Stimulated activated CD4-positive, alpha-beta T cell treated with anti-CD3 and anti-CD28 coated beads, Interleukin-1b, Interleukin-23, amount 100 ng/mL, for 1 hour (primary cell): ENCODE measurements at regions not wholly inside any gene's neighbourhood (a gene's known extent, or its start where the extent isn't known, plus 50 kb on each side); places are given as distances from the start of the nearest gene placed in this dataset.

ENCODE experiments used
- DNase-seq, 2 donors: peaks; one replicate each; pipeline ENCODE4 v3.0.0-alpha.2; 2020; ENCODE audit warnings: low read depth in 2 of 2

DNA sequence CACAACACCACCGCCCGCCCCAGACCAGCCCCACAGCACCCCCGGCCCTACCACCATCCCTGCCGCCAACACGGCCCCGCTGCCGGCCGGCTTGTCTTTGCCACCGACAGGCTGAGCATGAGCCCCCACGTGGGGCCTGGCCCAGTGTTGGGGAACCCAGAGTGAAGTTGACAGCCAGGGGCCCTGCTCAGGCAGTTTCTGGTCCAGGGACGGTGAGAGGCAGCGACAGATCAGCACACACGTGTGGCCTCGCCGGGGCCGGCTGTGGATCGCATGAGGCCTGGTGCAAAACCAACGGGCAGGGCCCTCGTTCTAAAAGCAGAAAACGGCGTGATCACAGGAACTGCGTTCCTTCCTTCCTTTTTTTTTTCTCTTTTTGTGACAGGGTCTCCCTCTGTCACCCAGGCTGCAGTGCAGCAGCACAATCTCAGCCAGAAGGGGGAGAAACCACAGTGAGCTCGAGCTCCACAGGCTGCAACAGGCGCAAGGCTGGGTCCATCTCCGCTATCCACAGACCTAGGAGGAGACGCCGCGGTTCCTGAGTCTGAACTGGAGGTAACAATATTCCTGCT lies 50.5 kb upstream of the FBRSL1 start:
- DNase-seq = no peak

DNA sequence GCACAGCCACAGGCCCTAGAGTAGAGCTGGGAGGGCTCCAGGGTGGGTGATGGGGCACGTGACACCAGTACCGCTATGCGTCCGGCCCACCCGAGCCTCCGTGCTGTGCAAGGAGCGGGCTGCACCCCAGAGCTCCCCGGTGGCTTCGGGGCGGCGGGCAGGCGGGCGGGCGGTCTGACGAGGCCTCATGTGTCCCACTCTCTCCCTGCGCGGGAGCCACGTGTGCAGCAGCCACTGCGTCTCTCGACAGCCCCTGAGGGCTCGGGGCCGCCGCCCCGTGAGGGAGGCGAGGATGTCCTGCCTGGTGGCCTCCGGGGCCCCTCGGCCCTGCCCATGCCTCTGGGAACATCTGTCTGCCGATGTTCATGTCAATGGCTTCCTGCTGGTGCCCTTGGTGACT lies 51.2 kb upstream of the FBRSL1 start:
- DNase-seq = no peak

DNA sequence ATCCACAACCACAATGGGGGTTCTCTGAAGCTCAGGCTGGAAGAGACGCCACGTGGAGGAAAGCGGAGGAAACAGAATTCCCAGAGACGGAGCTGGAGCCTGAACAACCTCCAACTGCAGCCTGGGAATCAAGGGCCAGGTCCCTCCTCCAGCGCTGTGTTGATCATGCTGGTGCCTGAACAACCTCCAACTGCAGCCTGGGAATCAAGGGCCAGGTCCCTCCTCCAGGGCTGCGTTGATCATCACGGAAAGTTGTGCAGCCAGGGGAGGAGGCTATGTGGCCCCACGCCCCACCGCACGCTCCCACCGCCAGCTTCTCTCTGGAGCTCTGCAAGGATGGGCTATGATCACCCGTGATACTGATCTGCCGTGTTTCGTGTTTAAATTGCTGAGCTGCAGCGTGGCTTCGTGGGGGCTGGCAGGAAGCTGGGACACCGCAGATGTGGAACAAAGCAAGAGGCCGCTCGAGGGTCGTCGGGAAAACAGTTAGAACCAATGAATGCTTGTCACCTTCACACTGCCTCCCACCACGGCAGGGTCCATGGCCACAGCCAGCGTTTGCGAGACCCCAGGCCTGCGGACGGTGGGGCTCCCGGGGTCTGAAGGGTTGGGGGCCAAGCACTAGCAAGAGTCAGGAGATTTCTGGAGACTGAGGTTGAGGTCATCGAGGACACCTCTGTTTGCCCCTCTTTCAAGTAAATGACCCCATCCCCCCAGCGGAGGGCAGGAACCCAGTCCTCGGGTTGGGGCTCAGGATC lies 51.8 kb upstream of the FBRSL1 start:
- DNase-seq = no peak

DNA sequence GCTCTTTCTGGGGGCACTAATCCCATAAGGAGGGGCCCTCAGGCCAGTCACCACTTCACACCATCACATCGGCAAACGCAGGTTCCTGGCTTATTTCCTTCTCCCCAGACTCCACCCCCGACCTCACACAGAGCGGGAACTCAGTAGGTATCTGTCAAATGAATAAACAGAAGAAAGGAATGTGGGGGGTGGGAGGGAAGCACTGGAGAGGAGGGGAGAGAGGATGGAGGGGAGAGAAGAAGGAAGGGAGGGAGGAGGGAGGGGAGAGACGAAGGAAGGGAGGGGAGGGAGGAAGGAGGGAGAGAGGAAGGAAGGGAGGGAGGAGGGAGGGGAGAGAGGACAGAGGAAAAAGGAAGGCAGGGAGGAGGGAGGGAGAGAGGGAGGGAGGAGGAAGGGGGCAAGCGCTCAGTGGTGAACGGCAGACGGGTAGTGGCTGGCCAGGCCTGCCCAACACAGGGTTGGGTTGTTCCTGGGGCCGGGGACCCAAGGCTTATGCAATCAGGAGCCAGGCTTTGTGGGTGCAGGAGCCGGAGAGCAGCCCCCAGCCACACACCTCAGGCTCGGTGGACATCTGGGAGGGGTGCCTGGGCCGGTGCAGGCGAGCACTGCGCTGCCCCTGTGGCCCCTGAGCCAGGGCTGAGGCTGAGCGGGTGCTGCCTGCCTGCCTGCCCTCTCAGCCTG lies 52.6 kb upstream of the FBRSL1 start:
- no peak for DNase-seq

DNA sequence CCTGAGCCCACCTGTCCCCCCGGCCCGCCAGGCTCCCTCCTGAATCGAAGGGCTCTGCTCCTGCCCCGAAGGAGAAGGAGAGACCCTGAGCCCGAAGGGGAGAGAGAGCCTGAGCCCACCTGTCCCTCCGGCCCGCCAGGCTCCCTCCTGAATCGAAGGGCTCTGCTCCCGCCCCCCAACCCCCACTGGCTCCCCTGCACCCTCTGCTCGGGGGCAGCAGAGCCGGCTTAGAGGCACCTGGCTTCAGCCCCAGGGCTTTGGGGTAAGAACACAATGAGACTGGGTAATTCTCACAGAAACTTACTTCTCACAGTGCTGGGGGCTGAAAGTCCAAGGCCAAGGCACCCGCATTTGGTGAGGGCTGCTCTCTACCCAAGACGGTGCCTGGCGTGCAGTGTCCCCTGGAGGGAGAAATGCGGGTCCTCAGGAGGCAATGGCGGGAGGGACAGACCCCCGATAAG lies 53.1 kb upstream of the FBRSL1 start:
- DNase-seq = no peak

DNA sequence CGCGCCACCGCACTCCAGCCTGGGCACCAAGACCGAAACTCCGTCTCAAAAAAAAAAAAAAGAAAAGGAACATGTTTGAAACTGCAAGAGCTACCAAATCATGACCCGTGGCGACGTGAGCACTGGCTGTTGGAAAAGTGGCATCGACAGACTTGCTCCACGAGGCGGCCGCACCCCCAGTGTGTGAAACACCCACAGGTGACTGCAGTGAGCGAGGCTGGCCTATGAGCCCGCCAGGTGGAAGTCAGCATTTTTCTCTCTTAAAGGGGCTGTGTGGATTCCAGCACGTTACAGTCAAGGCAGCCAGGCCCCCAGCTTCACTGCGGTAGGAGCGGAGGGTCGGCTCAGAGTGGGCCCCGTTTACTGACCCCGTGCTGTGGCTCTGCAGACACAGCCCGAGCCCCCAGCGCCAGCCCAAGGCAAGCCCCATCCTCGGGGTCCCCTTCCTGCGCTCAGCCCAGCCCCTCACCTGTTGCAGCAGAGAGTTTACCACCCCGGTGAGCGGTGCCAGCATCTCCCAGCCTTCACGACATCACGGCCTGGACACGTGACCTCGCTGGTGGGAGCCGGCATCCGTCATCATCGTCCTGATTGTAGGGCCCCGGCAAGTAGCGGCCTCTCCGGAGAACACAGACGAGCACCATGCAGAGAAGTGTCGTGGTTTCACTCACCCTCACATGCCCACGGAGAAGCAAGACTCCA lies 54.3 kb upstream of the FBRSL1 start:
- DNase-seq = no peak

DNA sequence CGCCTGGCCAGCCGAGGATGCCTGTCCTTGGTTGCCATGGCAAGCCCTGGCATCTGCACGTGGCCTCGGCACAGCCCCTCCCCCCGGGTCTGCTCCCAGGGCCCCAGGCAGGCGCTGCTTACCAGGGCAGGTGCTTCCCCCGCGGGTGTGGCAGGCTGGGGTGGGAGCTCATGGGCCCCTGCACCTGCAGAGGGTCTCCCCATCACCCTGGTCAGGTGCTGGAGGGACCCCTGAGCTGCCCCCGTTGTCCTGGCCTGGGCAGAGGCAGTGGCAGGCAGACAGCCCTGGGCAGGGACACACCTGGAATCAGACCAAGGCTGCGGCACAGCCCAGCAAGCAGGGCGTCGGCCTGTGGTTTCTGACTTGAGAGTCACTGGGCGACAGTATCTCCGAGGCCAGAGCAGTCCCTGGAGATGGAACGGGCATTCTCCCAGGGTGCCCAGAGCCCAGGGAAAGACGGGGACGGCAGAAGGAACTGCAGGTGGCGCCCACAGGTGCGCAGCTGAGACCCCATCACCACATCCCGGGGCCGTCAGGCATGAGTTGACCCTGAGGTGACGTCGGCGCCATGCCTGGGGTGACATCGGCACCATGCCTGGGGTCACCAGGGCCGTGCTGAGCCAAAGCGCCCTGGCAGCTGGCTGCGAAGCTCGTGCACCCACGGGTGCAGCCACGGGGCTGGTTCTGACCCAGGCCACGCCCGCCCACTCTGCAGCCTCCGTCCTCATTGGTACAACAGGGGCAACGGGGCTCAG lies 56.1 kb upstream of the FBRSL1 start:
- DNase-seq = no peak

DNA sequence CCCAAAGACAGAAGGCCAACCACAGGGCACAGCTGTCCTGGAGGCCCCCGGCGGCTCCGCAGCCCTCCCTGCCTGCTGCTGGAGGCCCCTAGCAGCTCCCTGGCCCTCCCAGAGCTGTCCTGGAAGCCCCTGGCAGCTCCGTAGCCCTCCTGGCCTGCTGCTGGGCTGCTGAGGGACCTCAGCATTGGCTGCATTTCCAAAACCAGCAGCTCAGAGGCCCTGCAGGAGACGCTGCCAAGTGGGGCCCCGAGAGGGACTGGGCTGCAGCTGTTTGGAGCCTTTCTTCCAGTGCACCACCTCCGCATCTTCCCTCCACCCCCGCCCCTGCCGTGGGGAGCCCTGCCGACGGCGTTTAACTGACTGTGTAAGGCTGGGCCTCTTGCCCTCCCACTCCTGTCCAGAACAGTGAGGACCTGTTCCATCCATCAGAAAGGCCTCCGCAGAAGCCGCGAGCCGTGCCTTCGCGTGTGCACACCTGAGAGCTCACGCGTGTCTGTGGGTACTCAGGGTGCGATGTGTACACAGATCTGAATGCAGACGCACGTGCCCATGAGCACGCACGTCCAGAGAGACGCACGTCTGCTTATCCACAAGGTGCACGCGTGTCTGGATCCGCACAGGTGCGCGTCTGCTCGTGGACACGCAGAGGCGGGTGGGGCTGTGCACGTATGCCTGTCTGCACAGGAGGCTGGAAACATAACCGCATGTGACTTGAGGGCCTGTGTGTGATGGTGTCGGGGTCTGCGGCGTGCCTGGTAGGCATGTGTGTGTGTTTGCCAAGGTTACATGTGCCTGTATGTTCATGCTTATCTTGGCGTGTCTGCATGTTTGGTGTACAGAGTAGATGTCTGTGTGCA lies 57.0 kb upstream of the FBRSL1 start:
- no peak for DNase-seq

DNA sequence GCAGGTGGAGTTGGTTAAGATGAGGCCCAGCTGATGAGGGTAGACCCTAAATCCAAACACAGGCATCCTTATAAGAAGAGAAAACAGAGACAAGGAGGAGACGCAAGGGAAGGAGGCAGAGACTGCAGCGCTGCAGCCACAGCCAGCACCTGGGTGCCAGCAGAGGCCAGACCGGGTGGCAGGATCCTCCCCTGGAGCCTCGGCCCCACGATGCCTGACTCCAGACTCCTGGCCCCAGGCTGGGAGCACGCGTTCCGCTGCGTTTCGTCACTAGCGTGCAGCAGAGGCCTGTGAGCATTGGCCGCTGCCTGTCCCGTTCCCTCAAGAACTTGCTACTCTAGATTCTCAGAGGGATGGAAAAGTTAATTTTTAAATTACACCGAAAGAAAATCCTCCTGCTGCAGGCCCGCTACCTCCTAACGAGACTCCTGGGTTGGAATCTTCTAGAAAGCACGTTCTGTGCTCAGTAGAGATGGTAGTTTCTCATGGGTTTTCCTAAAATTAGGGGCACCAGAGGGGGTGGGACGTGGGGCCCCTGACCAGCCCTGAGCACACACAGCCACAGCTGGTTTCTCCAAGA lies 57.7 kb upstream of the FBRSL1 start:
- no peak for DNase-seq

DNA sequence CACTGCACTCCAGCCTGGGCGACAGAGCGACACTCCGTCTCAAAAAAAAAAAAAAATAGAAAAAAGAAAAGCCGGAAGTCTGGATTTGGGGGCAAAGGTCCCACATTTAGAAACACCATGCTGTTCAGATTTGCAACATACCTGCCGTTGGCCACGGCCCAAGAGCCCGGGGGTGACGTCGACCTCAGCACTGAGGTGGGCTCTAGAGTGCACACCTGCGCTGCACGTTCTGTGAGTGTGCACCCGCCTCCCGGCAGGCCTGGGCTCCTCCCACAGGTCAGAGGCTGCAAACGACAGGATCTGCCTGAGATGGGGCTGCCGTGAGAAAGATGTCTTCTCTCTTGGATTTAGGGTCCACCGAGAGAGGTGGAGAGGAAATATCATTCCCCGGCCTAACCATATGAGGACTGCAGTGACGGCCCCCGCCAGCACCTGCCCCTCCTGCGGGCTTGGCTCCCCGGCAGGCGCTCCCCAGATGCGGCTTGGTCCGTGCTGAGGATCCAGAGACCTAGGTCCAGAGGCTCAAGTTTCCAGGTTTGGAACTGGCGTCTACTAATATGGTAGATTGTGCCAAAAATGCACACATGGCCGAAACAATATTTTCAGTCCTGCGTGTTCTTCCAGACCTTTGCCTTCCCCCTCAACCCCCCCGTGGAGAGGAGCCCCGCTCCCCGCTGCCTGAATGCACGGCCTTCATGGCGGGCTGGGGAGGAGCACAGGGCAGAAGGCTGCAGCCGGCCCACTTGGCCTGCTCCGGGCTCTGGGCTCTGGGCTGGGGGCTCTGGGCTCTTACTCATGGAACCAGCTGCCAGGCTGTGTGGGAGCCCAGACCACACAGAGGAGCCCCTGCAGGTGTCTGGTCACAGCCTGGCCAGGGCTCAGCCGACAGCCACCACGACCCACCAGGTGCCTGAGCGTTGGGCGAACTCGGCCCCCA lies 58.8 kb upstream of the FBRSL1 start:
- DNase-seq = no peak

DNA sequence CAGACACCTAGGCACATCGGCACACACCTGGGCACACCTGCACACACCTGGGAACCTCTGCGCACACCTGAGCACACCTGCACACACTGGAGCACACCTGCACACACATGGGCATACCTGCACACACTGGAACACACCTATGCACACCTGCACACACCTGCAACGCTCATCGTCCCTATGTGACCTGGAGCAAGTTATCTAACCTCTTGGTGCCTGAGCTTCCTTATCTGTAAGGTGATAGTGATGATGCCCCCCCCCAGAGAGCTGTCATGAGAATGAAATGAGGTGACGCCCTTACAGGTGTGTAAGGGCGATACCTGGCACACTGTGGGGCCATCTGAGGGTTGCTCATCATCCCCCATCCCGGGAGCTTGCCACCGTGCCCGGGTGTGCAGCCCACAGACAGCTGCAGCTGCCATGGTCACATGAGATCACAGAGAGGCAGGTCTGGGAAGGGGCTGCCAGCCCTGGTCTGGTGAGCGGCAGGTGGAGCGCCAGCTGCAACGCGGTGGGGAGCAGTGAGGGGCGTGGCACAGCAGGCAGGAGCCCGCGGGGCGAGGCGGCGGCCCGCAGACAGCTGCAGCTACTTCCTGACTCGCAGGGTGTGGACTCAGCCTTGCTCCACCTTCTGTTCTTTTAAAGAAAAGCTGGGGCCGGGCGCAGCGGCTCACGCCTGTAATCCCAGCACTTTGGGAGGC lies 59.9 kb upstream of the FBRSL1 start:
- DNase-seq = no peak

DNA sequence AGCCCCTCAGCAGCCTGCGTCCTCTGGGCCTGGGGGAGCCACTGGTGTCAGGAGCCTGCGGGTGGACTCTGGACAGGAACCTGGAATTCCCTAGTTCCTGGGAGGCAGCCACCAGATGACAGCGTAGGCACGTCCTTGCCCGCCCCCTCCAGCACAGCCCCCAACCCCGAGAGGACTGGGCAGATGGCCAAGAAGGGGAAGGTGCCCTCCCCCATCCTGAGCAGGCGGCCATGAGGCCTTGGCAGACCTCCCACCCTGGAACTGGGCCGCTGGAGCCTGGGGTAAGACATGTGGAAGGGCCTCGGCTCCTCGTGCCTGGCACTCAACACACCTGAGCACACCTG lies 60.4 kb upstream of the FBRSL1 start:
- no peak for DNase-seq

DNA sequence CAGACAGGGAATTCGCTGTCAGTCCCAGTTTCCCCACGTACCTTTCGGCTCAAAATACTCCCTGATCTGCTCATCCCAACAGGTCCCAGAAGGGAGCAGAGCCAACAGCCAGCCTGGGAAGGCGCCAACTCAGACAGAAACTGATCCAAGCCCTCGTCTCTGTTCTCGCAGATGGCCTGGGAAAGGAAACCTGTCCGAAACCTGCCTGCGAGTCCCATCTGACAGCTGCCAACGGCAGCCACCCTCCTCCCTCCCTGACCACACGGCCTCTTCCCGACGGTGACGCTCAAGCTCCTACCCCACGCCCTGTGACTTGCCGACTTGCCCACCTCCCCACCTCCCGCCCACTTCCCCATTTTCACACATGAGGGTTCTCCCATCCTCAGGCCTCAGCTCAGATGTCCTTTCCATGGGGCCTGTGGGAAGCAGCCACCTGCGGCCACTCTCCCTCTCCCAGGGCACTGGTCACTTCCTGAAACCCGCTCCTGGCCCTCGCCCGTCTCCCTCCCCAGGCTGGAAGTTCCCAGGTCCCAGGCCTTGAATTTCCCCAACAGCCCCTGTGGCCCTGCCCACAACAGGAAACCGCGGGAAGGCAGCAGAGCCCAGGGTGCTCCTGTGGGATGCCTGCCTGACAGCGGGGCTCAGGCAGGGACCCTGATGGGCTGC lies 60.9 kb upstream of the FBRSL1 start:
- DNase-seq = no peak

DNA sequence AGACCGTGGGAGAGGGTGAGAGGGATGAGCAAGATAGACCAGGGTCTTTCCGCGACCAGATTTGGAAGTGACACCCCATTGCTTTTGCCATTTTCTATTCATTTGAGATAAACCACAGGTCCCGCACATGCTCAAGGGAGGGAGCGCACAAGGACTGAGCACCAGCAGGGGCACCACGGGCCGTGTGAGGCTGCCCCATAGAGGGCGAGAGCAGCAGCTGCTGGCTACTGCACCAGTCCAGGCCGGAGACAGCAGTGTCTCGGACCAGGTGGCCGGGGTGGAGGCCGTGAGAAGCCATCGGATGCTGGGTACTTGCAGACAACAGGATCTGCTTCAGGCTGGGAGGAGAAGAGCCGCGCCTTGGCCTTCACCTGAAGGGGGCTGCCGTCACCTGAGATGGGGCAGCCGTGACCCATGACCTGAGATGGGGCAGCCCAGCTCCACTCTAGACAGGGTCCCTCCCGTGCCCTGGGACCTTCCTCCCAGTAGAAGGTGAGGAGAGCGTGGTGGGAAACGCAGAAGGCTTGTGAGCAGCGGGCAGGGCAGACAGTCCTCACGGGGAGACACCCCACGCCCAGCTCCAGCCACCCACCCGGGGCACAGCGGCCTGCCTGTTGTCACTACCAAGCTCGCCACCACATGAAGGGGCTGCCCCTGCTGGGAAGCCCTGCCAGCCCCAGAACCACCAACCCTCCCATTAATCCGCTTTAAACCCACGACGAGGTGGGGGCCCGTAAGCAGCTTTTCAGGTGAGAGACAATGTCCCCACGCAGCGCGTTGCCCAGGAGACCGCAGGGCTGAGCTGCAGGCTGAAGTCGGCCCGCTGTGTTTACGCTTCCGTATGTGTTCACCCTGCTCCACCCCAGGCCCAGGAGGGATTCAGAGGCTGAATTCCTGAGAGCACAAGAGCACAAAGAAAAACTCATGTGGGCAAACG lies 61.7 kb upstream of the FBRSL1 start:
- DNase-seq = no peak

DNA sequence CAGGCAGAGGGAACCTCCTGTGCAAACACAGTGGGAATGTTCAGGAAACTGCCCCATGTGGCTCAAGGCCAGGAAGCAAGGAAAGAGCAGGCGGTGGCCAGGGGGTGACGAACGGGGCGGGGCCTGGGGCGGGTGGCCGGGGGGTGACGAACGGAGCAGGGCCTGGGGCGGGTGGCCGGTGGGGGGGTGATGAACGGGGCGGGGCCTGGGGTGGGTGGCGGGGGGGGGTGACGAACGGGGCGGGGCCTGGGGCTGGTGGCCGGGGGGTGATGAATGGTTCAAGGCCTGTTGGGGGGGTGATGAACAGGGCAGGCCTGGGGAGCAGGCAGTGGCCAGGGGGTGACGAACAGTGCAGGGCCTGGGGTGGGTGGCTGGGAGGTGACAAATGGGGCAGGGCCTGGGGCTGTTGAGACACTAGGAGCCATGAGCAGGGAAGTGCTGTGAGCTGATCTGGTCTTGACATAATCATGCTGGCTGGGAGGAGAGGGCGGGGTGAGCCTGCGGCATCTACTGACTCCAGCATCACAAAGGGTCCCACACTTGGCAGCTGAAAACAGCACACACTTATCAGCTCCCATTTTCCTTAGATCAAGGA lies 62.7 kb upstream of the FBRSL1 start:
- no peak for DNase-seq

DNA sequence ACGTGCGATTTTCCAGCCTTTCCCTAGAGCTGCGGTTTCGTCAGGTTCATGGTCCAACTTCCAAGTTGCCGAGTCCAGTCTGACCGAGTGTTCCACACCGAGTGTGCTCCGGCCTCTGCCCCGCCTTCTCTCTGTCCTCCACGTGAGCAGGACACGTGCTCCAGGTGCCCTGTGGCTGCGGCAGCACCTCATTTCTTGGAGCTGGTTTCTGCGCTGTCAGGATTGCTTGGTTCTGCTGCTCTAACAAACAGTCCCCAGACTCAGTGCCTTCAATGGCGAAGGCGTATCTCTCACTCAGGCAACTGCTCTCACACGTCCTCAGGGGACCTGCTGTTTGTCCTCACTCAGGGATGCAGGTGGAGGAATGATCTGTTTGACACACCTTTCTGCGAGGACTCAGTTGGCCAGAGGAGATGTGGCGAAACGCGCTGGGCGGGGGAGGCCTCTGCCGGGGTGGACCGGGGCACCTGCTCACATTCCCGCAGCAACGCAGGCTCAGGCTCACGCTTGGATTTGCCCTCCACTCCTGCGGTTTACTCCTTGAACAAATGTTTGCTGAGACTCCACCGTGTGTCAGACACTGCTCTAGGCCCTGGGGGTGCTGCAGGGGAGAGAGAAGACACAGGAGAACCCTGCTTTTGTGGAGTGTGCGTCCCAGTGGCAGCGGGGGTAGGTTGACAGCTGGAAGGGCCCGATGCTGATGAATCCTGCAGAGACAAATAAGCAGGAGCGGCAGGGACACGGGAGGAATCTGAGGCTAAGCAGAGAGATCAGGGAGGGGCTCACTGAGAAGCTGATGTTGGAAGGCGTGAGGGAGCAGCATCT lies 63.4 kb upstream of the FBRSL1 start:
- DNase-seq = no peak
